NCI-H510A treated with DMSO at 0.1 percent for 48 hours (cell line): ENCODE measurements at regions not wholly inside any gene's neighbourhood (a gene's known extent, or its start where the extent isn't known, plus 50 kb on each side); places are given as distances from the start of the nearest gene placed in this dataset.

Experiments
- DNase-seq: peaks from one replicate; lab custom pipeline; 2025; lab: John Stamatoyannopoulos, UW

DNA sequence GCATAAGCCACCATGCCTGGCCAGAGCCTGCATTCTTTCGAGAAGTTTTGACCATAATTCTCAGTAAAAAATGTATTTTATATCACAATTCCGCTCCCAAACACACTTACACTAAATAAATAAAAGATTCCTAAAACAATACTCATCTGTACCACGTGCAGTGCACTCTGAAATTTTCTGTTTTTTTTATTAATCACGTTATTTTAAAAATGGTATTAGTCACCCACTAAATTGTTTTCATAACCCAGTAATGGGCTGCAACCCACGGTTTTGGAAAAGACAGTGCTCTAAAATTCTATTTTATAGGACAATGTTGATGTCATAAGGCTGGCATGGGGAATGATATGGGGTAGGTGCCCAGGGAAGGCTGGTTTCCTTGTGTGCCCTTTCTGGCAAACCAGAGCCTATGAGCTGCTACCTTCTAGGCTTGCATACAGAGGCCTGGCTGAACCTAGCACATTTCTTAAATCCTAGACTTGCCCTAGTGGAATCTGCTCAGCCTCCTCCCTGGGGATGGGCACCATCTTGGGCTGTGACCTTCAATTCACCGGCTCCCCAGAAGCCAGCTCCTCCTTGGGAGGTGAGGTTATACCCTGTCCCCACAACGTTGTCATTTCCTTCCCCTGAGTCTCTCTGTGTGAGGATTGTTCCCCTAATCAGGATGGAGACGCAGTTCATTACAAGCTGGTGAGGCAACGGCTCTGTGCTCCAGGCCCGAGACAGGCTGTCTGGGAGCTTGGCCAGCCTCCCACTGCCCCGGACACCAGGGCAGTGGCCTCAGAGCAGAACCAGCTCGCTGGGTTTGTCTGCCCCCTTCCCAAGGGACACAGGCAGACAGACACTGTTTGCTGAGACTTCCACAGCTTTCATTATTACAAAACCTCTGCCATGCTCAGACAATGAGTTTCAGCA lies 116.5 kb upstream of the NAV2 start:
- DNase-seq, result no peak

DNA sequence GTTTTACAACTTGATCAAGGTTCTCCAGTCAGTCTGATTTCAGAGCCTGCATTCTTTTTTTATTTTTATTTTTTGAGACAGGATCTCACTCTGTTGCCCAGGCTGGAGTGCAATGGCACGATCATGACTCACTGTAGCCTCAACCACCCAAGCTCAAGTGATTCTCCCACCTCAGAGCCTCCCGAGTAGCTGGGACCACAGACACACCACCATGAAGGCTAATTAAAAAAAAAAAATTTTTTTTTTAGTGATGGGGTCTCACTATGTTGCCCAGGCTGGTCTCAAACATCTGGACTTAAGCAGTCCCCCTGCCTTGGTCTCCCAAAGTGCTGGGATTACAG lies 117.2 kb upstream of the NAV2 start:
- DNase-seq, result no peak

DNA sequence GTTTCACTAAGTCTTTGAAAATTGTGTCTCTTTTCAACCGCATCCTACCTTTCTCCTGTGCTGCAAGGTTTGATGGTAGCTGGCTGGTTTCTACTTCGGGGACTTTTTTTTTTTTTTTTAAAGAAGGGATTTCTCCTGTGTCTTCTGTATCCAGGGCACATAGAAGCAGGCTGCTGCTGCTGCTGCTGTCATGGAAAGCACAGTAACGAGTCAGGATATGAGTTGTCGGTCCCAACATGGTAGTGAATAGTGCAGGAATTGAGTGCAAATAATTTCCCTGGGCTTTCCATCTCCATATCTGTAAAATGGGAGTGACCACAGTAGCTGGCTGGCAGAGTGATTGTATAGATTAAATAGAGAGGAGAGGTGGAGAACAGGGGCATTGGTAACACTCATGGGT lies 118.3 kb upstream of the NAV2 start:
- DNase-seq, result no peak

DNA sequence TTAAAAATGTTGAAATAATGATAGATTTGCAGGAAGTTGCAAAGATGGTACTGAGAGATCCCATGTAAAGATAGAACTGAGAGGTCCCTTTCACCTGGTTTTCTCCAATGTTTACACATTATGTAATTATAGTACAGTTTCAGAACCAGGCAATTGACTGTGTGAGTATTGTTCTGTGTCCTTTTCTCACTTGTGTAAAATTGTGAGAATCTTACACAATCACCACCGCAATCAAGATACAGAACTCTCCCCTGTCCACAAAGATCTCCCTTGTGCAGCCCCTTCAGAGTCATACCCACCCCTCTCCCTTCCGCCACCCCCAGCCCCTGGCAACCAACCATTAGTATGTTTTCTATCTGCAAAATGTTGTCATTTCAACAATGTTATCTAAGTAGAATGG lies 119.8 kb upstream of the NAV2 start:
- DNase-seq, result no peak

DNA sequence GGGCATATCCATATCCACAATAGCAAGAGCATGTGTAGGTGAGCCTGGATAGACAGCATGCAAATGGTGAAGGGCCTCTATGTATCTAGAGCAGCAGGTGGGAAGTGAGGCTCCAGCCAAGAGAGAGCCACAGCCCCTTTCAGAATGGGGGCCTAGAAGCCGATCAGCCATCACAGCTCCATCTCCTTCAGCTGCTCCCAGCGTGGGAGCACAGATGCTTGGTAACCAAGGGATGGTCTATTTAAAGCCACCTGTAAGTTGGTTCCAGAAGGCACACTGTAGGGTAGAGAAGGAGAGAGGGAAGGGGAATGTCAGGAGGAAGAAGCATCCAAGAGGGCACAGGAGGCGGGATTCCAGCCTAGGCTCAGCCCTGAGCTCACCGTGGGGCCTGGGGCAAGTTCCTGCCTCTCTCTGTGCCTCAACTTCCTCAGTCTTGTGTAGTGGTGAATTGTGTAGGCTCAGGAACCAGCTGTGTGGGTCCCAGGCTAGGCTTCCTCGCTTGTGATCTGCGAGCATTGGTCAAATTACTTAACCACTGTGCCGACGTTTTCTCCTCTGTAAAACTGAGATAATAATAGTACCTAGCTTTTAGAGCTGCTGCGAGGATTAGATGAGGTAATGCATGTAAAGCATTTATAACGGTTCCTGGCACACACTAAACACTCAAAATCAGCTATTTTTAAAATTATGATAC lies 122.9 kb upstream of the NAV2 start:
- no peak for DNase-seq

DNA sequence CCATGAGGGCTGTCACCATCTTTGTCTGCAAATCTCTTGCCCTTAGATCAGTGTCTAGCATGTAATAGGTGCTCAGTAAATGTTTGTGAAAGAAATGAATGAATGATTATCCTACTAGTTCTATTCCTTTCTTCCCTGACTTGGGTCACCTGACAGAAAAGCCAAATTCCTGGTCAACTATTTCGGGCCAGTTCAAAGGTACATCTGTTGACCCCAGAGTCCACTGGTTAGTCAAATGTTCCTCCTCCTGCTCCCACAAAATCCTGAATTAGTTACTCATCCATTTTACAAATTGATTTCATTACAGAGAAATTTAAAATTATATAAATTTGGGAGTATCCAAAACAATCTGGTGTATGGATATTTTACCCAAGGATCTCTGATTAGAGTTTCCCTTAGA lies 124.7 kb upstream of the NAV2 start:
- no peak for DNase-seq

DNA sequence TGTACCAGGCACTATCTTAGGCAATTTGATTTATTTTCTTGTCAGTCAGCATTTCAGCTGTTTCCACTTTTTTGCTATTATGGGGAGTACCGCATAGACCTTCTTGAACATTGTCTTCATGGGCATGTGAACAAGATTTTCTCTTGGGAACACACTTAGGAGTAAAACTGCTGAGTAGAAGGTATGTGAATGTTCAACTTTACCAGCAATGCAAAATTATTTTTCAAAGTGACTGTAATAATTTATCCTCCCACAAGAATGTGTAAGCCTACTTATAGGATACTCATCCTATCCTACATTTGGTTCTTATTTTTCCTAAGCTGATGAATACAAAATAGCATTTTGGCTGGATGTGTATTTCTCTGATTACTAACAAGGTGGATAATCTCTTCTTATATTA lies 132.0 kb upstream of the NAV2 start:
- DNase-seq, result no peak

DNA sequence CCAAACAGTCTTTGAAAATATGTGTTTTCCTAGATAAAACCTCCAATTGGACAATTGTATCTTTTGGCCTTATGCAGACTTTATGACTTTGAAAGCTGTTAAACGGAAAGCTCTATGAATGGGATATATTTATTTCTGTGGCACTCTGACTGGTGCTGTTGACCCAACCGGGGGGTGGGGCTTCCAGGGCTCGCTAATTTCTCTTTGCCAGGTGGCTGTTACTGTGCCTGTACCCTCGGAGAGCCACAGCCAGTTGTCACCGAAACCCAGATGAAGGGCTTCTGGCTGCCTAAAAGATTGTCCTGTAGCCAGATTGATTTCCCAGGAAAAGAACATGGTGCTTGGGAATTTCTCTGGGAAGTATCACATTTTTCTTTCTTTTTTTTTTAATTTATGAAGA lies 132.7 kb upstream of the NAV2 start:
- no peak for DNase-seq

DNA sequence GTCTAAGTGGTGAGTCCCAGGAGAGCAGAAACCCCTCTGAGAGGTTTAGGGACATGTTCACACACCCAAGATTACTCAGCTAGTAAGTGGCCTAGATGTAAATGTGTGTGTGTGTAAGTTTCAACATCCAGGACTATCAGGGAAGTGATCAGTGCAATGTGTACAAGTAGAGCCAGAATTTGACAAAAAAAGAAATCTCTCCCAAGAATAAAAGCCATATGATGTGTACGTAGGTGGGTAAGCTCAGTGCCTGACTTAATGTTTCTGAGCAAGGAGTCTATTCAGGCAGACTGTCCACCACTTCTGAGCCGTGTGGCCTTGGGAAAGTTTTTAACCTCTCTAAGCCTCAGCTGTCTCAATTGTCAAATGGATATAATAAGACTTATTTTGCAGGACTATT lies 133.8 kb upstream of the NAV2 start:
- DNase-seq, result no peak

DNA sequence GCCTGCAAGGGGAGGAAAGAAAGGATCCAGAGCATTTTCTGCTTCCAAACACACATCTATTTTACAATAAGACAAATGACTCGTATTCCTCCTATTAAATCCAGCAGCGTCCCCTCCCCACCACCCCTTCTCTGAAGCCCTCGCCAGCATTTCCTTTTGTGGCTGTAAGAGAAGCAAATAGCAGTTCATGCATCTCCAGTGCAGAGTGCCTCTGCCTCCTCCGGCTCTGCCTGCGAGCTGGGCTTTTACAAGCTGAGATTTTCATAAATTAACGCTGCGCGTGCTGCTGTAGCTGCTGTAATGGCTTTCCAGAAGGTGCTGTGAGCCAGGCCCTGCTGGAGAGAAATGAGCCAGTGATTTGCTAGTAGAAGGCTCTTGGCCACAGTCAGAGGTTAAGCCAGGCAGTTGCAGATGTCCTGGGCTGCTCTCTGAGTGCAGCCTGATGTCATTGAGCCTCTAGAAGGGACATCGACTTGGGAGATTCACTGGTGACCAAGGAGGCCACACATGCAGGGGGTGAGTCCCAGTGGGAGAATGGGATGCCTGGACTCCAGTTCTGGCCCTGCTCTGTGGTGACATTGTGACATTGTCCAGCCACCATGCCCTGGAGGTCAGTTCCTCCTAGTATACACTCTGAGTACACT lies 134.5 kb upstream of the NAV2 start:
- DNase-seq, result no peak

DNA sequence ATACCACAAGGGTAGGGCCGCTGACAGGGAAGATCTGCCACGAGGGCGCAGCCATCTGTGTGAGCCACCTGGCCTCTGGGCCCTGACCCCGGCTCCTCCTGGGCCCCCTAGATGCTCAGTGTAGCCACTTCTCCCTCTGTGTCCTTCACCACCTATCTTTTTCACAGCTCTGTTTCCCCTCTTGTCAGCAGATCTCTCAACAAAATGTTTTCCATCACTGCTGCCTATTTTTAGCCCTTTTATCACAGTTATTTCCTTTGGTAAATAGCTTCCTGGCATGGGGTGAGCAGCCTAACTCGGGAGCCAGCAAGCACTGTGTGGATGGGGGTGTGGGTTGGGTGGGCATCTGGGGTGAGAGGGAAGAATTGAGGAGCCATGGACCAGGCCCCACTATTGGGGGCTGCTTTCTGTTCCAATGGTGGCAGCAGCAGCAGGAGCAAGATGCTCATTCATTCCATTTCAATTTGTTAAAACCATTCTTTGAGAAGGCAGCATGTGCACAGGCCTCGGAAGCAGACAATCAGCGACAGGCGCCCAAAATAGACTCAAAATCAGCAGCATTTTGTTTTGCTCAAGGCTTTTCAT lies 135.2 kb upstream of the NAV2 start:
- no peak for DNase-seq

DNA sequence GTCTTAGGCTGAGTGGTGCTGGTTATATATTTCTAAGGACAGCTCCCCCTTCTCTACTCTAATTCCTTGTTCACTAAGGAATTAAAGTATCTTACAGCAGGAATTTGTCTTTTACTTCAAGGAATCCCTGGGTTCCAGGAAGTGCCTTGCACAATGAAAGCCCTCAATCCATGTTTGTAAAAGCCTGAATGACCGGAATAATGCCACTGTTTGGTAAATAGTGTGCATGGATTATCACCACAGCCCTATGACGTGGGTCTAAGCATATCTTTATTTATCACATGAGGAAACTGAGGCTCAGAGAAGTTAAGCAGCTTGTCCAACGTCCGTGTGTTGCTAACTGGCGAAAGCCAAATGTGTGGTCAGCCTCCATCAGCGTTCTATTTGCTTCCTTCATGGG lies 135.7 kb upstream of the NAV2 start:
- DNase-seq, result no peak

DNA sequence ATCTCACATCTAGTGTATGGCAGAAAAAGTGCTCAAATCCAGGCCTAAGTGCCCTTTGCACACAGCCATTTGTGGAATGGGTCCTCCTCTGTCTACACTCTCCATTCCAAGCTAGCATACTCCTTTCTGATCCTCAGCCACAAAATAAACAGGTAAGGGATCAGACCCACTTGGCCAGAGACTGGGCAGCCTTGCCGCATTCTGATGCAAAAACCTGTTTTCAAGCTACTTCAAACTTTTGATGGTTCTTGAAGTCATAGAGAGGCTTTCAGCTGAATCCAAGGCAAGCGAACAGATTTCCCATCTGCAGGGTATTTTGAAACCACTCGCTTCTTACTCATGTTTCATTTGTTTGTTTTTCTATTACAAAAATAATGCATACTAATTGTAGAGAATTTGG lies 136.6 kb upstream of the NAV2 start:
- no peak for DNase-seq

DNA sequence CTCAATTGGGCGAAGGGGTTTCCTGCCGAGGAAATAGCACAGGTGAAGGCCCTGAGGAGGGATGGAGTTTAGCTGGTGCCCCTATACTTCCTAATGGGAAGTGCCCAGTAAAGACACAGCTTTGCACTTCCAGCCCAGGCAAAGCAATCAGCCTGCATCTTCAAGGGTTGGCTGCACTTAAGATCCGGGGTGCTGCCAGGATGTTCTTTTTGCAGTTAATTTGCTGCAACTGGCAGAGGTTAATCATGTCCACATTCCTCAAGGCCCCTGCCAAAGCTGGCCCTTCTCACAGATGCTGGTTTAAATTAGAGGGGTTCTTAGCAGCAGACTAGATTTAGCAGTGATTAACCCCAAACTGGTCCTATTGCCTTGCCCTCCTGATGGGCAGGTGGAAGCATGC lies 137.7 kb upstream of the NAV2 start:
- DNase-seq, result no peak

DNA sequence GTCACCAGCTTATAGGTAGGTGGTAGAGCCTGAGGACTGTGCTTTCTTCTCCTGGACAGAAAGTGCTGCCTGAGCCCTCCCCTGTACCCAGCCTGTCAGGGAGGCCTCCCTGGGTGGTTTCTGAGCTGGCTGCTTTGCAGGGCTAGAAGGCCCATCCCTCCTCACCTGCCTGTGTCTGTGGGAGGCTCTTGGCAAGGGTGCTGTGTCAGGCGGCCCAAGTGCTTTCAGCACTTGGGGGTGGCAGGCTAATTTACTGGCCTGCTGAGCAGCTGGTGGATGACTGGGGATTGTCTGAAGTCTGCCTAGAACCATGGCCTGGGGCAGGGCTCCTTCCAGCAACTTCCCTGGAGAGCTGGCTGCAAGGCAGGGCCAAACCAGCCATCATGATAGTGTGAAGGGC lies 139.0 kb upstream of the NAV2 start:
- no peak for DNase-seq

DNA sequence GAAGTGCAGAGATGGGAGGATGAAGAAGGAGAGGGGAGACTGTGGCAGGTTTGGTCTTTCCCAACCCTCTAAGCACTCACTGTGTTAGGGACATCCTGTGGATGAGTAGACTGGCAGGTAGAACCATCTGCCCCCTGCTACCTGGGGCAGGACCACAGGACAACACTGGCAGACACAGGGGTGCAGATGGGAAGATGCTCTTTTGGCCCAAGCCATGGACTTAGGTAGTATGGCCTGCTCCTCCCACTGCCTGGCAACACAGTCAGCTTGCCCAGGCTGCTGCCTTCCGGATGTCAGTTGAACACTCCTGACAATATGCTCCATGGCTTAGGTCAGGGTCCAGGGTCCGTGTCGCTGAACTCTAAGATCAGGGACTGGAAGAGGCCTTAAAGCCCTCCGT lies 140.7 kb upstream of the NAV2 start:
- DNase-seq, result no peak

DNA sequence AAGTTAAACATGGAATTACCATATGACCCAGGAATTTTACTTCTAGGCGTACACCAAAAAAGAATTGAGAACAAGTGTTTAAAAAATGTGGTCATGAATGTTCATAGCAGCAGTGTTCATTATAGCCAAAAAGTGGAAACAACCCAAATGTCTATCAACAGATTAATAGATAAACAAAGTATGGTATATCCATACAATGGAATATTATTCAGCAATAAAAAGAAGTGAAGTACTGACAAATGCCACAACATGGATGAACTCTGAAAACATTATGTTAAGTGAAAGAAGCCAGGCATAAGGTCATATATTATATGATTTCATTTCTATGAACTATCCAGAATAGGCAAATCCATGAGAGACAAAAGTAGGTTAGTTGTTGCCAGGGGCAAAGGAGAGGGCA lies 141.7 kb upstream of the NAV2 start:
- DNase-seq, result no peak

DNA sequence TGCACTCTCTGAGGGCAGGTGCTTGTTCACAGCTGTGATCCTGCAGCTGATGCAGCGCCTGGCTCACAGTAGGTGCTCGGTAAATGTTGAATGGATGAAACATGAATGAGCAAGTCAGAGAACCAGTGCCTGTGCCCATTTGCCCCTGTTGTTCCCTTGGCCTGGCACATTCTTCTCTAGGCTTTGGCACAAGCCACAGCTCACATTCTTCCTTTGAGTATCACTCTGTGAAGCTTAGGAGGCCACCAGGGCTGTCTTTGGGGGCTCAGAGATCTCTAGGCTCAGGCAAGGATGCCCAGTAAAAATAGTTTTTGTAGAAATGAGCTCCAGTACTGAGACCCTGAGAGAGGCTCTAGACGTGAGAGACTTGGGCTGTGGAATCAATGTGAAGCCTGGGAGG lies 144.6 kb upstream of the NAV2 start:
- no peak for DNase-seq

DNA sequence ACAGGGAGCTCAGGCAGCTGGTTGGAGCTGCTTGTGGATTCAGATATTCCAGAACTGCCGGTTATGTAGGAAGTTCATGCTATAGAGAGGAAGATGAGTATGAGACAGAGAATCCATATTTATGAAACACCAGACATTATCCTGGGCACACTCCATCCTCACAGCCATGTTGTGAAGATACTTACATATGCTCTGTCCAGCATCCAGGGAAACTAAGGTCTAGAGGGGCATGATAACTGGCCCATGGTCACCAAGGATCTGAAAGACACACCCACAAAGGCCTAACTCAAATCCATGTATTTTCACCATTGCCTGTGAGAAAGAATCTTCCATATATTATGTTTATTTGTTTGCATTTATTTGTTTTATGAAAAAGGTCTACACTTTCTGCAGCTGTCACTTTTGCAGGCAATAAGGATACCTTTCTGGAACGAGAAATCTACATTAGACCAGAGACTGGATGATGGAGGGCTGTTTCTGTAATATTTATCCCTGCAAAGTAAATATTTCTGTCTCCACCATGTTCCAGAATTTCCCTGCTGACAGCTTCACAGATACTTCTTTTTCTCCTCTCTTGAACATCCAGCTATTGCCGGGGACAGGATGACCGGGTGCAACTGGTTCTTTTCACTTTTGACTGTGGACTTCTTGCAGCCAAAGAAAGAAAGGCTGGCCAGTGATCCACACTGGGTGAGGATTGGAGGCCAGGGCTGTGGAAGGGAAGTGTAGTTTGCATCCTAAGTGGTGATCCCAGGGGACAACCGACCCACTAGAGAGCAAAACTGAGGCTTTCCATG lies 145.9 kb upstream of the NAV2 start:
- no peak for DNase-seq

DNA sequence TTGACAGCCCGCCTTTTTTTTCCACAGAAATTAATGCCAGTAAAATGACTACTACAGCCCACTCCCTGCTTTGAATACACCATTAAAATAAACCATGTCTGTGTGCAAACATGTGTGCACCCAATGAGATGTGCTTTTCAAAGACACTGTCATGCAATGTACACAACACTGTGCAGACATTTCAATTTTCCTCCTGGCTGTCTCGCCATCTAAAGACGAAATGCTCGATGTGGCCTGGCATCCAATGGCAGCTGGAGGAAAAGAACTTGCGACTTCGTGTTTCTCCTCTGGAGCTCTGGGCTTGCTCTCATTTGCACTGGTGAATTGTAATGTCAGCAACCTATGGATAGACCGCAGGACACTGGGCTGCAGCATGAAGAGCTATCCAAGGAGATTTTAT lies 147.0 kb upstream of the NAV2 start:
- no peak for DNase-seq

DNA sequence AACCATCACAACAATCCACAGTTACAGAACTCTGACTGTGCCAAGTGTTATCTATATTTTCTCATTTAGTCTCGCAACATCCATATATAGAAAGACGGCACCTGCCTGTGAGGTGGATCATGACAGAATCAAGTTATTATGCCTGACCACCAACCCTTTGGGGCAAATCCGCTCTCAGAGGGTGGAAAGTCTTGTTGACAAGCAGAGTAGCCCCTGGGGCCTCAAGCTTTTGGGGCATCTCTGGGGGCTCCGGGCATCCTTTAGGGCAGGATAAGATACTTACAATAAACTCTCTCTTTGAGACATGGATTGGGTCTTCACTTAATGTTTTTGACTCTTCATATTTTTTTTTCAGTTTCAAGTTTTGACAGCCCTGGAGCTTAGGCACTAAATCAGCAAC lies 150.5 kb upstream of the NAV2 start:
- DNase-seq, result no peak

DNA sequence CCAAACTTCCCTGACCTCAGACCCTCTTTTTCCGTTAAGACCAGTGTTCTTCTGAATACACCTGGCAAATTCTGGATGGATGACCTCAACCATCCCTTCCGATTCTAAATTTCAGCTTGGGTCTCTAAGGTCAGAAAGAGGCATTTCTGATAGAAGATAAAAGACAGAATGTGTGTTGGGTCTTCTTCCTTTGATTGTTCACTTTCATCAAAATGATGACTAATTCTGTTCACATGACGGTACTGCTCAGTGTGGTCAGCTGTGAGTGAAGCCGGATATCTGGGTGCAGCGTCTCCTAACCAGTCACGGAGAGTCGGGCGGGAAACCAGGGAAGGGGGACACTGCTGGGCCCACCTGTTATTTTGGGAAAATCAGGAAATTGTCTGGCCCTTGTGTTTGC lies 151.6 kb upstream of the NAV2 start:
- no peak for DNase-seq
